NCI-H2171 treated with DMSO at 0.1 percent for 48 hours (cell line): ENCODE measurements at regions not wholly inside any gene's neighbourhood (a gene's known extent, or its start where the extent isn't known, plus 50 kb on each side); places are given as distances from the start of the nearest gene placed in this dataset.
A peak's percentile ranks its signal among the peaks of the same experiment; 100 is the strongest.

ENCODE experiments used
- DNase-seq: peaks from one replicate; lab custom pipeline; 2025; lab: John Stamatoyannopoulos, UW

DNA sequence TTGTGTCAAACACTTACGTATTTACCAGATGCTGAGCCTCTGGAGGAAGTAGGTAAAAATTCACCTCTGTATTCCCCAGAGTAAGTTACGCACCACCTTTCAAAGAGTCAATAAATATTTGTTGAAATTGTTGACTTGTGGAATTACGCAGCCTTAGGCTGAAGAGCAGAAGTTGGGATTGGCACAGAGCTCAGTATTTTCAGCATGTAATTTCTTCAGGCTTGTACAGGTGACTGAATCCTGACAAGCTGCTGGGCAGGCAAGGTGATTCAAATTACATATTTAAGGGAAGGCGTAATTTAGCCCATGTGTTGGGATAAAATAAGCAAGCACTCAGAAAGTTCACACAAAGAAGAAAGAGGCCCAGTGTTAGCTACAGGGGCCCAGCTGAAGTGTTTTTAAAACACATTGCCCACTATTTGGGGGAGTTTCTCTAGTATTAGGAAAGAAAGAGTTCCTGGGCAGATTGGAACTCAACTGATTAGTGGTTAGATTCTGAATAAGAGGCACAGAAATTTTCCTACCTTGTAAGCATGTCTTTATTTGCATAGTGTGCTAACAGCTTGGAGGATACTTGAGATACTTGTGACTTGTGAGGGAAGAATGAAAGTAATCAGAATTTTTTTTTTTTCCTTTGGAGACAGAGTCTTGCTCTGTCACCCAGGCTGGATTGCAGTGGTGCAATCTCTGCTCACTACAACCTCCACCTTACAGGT is 165.3 kb upstream of the FBXL7 start:
- DNase-seq, result peak; percentile 74

DNA sequence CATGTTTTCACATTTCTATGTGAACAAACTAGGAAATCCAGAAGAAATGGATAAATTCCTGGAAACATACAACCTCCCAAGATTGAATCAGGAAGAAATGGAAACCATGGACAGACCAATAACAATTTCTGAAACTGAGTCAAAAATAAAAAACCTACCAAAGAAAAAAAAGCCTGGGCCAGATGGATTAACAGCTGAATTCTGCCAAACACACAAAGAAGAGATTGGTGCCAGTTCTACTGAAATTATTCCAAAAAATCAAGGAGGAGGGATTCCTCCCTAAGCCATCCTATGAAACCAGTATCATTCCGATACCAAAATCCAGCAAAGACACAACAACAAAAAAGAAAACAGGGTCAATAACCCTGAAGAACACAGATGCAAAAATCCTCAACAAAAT is 166.9 kb upstream of the FBXL7 start:
- no peak for DNase-seq

DNA sequence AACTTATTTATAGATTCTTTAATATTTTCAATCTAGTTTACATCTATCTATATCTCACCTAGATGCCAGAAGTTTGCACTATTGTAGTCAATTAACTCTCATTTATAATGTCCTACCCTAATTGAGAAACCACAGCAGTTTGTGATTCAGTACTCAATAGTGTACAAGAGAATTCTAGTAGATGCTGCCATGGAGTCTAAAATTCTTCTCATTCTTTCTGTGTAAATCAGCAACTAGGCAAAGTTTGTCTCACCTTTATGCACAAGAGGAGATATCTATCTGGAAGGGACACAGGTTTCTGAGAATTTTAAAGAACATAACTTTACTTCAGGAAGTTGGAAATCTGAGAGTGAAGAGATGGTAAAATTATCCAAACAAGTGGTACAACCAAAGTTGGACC is 173.0 kb upstream of the FBXL7 start:
- no peak for DNase-seq

DNA sequence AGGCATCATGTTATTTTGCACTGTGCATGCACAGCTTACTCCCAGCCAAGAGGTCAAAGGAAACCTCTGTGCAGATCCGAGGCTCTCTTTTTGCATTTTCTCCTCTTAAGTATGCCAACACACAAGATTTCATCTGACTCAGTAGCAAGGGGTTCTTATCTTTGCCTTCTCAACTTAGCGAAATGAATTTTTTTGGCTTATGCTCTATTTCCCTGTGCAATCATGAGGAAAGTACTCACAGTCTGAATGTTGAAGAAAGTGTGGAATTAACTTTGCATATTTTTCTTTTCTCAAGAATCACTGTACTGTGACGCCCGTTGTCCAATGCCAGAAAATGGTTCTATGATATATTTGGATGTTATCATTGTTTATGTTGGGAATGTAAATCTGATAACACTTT is 173.5 kb upstream of the FBXL7 start:
- DNase-seq, result no peak

- no peak for DNase-seq
These were observed 177.6 kb upstream of the FBXL7 start for GRCh38 chr5:15322421-15322820.

DNA sequence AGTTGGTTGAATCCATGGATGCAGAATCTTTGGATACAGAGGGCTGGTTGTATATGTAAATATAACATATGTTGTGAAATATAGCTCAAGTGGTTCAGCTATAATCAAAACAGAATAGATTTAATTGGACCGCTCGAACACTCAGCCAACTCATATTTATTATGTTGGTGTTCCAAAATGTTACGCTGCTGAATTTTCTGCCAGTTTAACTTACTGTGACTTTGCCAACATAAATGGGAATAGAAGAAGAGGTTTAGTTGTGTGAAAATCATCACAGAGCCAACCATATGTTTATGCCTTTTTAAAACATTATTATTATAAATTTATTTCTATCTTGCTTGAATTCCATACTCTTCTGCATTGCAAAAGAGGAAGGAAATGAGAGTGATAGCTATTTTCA is 178.2 kb upstream of the FBXL7 start:
- DNase-seq, result no peak

DNA sequence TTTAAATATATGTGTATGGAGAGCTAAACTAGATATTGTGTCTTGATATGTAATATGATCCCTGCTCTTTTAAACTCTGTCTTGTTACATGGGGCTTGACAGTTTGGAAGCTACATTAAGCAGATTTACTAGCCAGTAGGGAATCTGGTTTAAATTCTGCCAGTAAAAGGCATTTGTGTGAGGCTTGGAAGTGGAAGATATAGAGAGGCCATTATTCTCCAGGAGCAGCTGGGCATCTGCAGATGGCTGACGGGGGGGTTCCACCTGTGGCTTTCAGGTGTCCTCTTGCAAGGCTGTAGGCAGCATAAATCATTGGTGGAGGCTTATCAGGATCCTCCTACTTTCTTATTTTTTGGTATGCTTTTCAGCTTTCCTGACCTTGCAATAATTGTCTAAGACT is 179.1 kb upstream of the FBXL7 start:
- DNase-seq, result peak; percentile 98

DNA sequence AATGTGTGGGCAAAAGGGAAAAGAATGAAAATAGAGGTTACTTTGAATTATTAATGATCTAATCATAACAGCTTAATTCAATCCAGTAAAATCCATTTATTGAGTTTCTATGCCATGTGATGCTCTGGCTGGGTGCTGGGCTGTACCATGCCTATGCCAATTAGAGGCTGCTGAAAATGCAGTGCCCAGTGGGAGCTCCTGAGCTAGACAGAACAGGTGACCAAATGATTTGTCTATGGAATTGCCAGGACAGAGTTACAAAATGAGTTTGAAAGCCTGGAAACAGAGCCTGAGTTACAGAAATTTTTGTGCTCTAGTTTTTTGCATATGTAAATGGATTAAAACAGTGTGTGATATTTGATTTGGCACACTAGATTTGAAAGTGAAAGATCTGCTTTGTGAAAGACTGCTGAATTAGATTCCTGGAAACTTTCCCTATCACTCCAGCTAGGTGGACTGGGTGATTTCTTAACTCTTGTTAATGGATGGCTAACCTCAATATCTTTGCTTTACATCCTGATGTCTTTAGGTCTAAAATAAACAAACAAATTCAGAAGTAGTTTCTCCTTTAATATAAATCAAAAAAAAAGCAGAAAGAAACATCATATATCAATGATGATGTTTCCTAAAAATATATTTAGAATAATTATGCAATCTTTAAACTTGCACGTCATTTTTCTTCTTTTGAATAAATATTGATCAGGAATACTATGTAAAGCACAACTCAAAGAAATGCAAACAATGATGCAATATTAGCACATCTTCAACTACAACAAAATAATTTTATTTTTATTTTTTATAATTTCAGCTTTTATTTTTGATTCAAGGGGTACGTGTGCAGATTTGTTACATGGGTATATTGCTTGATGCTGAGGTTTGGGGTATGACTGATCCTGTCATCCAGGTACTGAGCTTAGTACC is 194.8 kb upstream of the FBXL7 start:
- DNase-seq, result no peak

- DNase-seq, result no peak
These were observed 195.8 kb upstream of the FBXL7 start for GRCh38 chr5:15304066-15304731.

GRCh38 chr5:15300141-15300540 is 199.8 kb upstream of the FBXL7 start:
- DNase-seq, result no peak

DNA sequence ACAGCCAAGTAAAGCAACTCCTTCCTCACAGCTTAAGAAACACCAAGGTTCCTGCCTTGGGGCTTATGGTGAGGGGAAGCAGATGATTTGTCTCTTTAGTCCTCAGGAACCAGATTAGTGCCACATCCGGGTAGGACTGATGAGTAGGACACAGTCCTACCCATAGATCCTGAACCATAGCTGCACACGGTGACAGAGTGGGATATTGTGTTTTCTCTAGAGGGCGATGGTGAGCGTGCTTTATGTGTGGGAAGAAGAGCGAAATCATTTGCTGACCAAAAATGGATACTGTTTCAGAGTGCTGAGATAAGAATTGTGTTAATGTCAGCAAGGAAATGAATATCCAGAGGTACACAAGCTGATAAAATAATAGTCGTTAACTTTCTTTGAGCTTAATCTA is 209.0 kb upstream of the FBXL7 start:
- DNase-seq, result no peak

DNA sequence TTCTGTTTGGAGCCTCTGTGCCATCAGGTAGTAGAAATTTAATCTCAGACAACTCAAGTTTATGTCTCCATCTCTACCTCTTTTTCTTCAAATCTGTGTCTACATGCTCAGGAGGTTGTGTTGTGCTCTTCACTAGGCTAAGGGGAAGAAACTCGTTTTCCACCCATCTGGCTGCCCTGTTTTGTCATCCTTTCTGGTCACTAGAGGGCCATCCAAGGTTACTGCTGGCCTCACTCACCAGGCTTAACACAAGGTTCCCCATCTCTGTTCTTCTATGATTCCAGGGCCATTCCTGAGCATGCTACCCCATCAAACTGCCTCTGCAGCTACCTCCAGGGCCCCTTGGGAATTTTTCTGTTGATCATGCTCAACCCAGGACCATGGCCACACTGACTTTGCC is 213.3 kb upstream of the FBXL7 start:
- peak; percentile 18 for DNase-seq

- DNase-seq, result no peak
These were observed 213.9 kb upstream of the FBXL7 start for GRCh38 chr5:15285901-15286583.

- DNase-seq, result no peak
These were observed 215.3 kb upstream of the FBXL7 start for GRCh38 chr5:15284706-15285105.

GRCh38 chr5:15283076-15283475 is 216.9 kb upstream of the FBXL7 start:
- DNase-seq, result peak; percentile 49

DNA sequence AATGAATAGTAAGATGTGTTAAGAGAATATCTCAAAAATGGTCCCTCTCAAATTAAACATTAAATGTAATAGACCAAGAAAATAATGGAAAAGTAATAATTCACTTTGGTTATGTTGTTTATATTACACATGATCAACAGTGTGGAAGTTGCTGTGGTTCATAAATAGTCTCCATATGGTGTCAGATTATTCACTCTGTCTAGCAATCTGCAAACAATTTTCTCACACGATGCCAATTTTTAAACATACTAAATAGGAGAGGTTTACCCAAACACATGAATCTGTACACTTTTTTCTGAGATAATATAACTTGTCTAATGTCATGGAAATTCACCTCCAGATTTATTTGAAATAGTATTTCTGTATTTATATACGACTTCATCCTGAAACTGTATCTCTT is 217.4 kb upstream of the FBXL7 start:
- peak; percentile 58 for DNase-seq

DNA sequence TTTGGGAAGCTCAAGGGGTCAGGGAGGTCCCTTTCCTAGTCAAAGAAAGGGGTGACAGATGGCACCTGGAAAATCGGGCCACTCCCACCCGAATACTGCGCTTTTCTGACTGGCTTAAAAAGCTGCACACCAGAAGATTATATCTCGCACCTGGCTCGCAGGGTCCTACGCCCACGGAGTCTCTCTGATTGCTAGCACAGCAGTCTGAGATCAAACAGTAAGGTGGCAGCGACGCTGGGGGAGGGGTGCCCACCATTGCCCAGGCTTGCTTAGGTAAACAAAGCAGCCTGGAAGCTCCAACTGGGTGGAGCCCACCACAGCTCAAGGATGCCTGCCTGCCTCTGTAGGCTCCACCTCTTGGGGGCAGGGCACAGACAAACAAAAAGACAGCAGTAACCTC is 228.4 kb upstream of the FBXL7 start:
- peak; percentile 97 for DNase-seq

DNA sequence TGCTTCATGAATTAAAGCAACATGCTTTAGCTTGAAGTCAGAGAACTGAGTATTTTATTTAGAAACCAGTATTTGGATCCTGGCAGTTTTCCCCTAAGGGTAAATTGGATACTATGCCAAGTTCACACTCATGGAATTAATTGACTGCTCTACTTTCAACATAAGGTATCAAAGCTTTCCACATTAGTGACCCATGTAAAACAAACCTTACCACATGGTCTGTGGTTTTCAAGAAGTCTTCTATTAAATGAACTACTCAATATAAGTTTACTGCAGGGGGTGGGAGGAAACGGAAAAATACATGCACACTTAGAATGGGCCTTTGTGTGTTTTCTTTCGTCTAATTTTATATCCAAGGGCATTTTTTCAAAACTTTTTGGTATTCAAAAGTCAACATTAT is 232.0 kb upstream of the FBXL7 start:
- peak; percentile 36 for DNase-seq

DNA sequence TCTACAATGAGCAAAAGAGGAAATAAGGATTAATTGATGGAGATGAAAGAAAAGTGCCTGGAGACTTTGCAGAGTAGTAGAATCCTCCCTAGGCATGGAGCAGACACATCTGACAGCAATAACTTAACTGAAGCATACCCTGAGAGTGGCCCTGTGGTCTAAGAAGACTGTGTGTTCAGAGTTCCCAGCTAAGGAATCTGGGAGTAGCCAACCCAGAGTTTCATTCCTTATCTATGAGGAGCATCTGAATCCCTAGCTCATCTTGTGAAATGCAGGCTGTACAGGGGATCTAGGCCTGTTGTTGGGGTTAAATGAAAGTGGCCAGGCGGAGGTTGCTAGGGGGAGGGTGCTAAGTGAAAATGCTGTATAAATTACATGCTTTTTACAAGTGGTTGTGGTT is 233.1 kb upstream of the FBXL7 start:
- no peak for DNase-seq

- no peak for DNase-seq
These were observed 233.8 kb upstream of the FBXL7 start for GRCh38 chr5:15266229-15266628.

GRCh38 chr5:15263942-15264341 is 236.0 kb upstream of the FBXL7 start:
- DNase-seq, result no peak

DNA sequence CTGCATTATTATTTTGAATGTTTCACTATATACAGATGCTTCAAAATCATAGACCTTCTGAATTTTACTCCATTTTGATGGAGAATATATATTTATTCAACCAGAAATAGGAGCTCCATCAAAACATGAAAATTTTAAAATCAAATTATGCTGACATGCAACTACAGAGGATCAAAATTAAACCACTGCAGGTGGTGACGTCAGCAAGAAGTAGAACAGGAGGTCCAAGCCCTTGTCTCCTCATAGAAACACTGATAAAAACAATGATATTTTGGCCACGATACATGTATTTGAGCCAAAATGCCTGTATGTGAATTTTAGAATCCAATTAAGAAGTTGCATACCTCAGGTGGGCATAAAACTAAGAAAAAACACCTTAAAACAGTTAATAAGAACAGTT is 236.6 kb upstream of the FBXL7 start:
- no peak for DNase-seq
